Activated CD4-positive, alpha-beta T cell treated with anti-CD3 and anti-CD28 coated beads for 24 hours (primary cell): ENCODE measurements at regions not wholly inside any gene's neighbourhood (a gene's known extent, or its start where the extent isn't known, plus 50 kb on each side); places are given as distances from the start of the nearest gene placed in this dataset.

Experiments used
- DNase-seq, 2 donors: peaks; one replicate each; pipeline ENCODE4 v3.0.0-alpha.2; 2020; ENCODE audit warnings: low read depth in 2 of 2

DNA sequence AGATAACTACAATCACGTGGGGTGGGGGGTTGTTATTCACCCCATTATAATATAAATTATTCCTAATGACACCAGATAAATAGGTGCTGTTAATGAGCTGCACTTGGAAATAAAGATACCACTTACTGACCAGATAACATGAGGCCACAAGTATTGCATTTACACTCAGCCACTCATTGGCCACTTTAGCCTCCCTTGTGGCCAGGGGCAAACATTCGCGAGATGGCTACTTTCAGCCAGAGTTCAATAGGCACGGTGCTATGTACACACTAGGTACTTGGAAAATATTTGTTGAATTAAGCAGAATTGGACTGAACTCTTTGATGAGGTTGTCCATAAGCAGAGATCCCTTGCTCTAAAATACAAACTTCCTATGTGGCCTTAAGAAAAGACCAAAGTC is 713.7 kb upstream of the TENM3 start:
- no peak for DNase-seq

DNA sequence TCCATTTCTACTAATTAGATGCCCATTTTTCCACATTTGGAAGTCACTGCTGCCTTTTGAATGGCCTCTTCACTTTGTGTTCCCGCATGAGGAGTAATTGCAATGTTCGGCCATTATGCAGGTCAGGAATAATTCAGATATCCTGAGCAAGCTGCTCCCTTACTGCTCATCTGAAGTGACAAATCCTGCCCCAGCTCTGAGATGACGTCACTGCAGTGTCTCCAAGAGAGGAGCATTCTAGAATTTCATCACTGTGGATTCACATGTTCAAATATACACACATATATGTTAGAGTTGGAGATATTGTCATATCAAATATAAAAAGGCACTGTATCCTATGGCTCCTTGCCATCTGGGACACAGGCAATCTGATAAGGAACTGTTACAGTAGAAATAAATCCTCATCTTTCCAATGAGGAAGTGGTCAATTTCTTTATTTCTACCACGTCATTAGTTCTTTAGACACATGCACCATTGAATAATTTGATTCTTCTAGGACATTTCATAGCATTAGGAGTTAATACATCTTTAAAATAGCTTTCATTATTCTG is 706.9 kb upstream of the TENM3 start:
- no peak for DNase-seq

DNA sequence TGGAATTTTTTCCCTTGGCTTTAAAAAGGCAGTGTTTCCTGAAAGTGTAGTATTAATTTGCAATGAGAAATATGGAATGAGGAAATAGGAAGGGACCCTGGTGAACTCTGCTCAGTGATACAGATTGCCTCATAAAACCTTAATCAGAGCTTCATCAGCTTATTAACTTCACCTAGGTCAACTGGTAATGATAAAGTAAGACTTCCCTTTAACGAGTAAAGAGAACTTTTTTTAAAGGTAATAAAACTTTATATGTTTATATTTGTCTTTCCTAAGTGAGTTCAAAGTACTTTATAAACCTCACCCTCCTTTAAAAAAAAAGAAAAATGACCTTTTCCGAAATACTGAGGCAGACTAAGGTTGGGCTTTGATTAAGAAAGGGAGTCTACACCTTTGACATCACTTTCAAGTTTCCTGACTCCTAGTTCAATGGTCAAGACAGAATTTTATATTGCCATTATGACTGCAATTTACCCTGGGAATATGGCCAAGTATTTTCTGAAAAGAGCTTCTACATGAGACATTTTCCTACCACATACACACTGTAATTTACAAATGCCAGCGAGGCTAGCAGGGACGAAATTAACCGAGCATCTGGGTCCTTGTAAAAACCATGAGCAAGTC is 706.3 kb upstream of the TENM3 start:
- DNase-seq = no peak

DNA sequence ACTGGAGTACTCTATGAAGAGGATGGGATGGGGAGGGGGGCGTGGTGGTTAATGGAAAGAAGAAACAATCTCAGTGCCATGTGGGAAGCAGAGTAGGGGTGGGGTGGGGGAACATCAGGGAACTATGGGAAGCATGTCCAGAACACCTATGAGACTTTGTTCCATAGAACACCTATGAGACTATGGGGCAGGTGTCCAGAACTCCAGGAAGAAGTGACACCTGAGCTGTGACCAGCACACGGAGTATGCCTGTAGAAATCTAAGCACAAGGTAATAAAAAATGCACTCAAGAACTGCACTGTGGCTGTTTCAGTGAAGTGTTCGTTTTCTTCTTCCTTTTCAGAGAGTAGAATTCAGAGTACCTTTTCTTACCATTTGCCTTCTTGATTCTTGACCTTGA is 704.8 kb upstream of the TENM3 start:
- no peak for DNase-seq

DNA sequence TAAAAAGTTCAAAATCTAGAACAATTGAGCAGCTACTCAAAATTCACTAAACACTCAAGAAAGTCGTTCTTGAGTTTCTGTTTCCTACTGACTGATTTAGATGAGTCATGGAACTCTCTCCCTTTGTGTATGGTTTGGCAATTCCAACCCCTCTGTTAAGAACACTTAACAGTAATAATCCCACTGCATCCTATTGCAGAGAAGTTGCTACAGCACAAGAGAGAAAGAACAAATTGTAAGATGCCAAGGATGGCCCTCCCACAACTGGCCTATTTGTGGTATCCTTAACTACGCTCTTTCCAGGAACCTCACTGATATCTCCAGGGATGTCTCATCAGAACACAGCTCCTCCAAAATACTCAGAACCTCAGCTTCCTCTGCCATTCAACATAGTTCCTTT is 701.8 kb upstream of the TENM3 start:
- DNase-seq = no peak

DNA sequence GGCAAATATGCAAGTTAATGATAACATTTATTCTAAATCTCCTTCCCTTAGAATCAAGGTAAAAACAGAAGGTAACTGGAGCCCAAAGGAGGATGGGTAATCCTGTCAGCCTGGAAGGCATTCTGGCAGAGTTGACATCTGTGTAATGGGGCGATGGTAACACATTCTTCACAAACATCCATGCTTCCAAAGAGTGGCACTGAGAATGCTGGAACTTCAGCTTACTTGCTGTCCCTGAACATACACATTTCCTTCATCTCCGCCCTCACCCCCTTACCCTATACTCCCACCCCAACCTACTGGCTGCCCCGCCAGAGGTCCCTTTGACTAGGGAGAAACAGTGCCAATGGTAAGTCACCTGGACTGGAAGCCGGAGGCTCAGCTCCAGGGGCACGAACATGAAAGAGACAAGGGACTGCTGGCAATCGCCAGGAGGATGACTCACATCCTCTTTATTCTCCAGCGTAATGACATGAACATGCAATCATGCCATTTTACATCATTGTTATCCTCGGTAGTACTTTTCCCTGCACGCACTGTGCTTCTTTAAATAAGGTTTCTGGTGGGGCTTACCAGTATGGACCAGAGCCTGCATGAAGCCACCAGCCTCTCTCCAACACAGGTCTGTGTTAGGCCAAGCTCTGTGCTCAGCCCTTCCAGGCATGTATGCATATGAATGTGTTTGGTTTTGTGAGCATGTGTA is 694.2 kb upstream of the TENM3 start:
- no peak for DNase-seq

DNA sequence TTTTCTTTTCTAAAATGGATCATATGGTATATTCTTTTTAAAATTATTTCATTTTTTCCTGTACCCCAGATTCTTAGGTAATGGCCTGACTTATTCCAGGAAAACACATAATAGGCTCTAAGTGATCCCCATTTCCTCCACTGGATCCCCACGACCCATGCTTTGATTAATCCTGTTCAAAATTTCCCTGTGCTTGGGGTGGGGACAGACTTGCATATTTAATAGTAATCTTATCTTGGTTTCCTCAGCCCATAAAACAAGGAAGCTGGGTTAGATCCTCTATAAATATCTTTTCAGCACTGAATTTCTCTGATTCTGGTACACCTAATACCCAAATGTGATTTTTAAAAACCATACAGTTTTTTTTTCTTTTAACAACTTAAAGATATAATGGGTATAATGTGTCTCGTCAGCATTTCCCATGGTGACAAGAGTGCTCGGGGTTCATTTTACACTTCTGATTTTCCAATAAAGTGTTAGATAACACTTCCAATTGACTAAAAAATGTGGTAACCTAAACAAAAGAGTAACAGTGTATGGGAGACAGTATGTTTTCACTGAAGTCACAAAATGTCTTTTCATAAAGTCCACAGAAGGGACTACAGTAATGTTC is 693.5 kb upstream of the TENM3 start:
- no peak for DNase-seq

DNA sequence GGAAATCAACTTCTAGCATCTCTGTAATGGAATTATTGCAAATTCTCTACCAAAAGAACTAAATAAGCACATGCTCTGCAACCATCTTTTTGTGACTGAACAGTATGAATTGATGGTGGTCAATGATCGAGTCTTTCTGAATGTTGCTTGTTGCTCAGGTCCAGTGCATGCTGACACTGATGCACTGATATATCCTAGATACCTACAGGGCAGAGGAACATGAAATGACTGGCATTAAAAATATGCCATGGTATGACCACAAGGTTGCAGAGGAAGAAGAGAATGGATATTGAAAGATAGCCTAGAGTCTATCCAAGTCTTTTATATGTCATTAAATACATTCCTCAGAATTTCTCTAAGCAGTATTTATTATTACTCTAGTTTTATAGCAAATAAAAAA is 692.8 kb upstream of the TENM3 start:
- no peak for DNase-seq

DNA sequence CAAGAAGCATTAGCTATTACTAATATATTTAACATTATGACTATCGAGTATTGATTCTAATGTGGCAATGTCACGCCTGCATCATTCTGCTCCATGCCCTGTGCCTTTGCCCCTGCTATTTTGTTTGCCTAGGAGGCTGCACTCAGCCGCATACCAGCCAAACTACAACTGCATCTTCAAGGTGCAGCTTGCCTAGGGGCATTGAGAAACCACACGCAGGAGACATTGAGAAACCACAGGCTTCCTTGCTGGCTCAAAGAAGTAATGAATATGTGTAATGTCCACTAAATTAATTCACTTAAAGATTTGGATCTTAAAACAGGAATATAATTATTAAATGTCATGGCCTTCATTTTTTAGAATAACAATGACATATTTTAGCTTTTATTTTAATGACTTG is 683.6 kb upstream of the TENM3 start:
- no peak for DNase-seq

DNA sequence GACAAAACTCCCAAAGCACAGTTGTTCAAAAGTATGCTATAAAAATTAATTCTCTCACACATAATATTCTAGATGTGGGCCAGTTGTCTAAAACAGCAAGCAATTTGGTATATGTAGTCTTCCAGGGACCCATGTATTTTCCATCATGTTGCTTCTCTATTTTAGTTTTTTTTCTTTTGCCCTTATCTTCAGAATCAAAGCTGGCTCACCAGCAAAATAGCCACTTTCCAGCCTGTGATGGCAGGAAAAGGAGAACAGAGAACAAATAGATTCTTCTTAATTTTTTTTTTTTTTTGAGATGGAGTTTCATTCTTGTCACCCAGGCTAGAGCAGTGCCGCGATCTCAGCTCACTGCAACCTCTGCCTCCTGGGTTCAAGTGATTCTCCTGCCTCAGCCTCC is 680.8 kb upstream of the TENM3 start:
- DNase-seq = no peak

DNA sequence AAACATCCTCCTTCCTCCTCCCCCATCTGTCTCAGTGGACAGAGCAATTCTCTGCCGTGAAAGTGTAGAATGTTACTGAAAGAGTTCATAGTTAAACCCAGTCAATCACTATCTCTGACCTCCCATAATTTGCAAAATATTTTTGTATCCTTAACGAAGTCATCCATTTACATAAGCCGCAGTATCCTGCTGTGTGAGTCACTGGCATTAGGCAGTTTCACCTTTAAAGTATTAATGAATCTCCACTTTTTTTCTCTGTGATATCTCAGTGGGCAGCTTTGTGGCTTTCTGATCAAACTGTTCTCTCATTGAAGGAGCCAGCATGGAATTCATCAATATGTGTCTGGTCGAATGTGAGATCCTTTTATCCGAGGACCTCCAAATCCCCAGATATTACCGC is 678.6 kb upstream of the TENM3 start:
- no peak for DNase-seq

DNA sequence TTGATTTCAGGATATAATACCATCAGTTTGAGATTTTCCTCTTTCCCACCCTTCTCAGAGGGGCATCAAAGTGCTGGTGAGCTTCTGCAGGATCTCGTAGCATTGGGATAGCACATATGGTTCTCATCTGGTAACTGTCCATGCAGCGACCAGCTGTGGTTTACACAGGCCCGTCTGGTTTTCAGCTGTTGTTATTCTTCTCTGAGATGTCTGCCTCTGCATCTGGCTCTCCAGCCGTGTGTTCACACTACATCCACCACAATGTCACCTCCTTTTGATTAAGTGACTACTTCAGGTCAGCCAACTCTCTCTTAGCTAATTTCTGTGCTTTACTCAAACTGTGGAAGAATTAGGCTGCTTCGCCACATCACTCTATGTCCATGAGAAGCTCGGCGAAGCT is 676.7 kb upstream of the TENM3 start:
- DNase-seq = no peak

DNA sequence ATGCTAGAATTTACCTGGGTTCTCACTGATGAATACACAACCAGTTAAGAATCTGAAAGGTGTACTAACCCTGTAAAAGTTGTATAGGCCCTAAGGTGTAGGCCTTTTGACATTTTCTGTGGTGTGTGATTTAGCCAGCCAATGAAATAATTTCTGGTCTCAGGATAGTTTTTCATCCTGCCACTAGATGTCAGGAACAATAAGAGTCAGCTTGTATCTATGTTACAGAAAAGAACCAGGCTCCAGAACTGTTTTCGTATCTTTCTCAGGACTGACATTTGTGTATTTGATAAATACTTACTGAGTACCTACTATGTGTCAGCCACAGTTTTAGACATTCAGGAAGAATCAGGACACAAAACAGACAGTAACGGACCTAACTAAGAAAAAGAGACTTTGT is 673.6 kb upstream of the TENM3 start:
- no peak for DNase-seq

DNA sequence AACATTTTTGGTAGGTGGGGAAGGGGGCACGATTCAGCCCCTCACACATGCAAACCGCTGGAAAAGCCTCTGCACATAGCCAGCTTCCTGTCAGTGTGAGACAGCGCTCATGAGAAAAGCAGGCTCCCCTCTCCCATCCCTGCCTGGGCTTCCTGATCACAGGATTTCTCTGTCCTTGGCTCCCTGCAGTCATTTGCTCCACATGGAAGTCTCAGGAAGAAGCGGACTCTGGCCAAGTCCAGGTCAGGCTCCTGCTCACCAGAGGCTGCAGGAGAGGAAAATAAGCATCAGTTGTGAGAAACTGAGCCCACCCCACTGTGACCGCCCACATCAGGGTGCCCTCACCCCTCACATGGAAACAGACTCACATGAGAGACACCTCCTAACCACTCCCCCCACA is 664.3 kb upstream of the TENM3 start:
- DNase-seq = no peak

DNA sequence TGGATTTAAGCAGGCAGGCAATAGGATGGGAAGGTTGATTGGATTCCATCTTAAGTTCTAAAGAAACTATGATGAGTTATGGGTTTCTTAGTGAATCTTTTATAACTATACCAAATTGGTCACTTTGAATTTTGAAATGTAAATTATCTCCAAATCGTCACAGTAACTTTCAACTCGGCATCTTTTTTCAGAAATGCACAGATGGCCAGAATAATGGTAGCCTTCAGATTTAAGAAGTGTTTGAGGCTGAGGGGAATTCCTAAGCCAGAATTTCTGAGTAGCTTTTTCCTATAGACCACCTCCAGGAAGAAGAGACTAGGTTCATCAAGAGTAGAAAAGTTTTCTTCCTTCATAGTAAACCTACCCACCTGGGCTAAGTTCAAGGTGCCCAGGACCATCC is 663.7 kb upstream of the TENM3 start:
- no peak for DNase-seq

DNA sequence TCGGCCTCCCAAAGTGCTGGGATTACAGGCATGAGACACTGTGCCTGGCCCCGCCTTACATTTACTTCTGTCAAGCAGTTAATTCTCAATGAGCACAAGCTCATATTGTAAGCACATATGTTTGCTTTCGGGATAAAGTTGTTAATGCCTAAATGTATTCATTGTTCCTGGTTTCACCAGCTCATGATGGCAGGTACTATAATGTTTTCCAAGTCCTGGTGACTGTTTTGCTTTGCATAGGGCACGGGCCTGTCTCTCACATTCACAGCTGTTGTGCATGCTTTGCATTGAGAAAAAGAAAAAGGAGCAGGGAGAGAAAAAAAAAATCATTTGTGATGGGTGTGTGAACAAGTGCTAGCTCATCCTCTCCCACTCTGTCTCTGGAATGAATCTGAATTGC is 661.2 kb upstream of the TENM3 start:
- DNase-seq = no peak

DNA sequence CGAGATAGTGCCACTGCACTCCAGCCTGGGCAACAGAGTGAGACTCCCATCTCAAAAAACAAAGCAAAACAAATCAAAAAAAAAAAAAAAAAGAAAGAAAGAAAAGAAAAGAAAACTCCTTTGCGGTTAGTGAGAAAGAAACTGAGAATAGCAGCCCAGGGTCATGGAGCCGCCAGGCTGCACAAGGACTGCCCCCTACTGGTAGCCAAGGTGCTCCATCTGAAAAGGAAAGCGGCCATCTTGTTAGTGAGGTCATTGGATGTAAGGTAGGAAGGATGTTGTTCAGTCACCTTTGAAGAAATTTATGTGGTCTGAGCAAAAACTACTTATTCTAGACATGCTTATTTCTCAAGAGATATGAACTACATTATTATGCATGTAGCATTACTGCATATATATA is 660.6 kb upstream of the TENM3 start:
- no peak for DNase-seq

DNA sequence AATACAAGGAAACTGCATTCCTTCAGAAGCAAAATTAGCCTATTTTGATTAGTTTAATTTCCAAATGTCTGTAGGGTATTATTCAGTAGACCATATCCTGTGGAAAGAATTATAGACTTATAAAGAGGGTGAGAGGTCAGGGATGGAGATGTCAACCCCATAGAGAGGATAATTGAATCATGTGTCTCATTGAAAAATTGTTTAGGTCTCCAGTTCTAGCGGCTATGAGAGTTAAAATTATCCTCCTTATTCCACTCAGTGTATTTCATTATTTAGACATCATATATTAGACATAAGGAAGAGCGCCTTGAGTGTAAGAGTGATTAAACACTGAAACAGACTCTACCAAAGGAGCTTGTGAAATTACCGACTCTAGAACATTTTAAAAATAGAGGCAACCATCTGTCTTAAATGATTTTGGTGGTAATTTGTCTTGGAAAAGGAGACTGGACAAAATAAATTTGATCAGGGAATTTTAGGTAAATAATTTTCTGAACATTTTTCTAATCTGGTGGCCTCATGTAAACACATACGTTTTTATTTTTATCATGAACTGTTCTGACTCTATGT is 654.4 kb upstream of the TENM3 start:
- DNase-seq = no peak

DNA sequence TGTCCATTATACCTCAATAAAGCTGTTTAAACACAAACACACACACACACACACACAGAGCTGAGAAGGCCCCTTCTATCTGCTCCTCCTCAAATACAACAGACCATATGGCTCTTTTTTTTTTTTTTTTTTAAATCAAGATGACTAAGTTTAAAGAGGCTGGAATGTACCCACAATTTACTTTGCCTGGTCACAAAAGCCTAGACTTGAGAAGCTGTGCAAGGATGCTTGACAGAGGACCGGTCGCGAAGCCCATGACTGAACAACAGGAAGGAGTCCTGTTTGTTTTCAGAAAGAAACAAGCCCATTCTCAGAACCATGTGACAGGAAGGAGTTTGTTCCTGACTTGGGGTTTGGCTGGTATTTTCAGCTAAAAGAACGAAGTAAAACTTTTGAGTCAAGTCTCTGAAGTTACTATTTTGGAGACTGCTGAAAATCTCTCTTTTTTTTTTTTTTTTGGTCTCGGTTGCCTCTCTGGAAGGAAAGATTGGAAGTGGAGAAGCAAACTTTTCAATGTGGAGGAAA is 650.9 kb upstream of the TENM3 start:
- DNase-seq = no peak

DNA sequence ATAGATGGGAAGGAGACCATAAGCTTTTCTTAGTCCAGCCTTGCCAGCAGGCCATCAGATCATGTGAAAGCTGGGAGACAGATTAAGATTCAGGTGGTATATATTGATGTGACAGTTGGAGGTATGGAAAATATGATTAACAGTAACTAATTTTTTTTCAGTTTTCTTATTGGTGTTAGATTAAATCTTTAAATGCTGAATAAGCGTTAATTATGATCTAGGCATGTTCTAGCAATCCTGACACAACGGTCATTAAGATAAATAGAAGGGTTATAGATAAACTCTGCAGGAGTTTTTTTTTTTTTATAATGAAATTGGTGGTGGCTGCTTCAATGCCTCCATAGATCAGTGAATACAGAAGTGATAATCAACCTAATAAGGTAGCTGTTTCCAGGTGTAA is 649.5 kb upstream of the TENM3 start:
- DNase-seq = no peak

DNA sequence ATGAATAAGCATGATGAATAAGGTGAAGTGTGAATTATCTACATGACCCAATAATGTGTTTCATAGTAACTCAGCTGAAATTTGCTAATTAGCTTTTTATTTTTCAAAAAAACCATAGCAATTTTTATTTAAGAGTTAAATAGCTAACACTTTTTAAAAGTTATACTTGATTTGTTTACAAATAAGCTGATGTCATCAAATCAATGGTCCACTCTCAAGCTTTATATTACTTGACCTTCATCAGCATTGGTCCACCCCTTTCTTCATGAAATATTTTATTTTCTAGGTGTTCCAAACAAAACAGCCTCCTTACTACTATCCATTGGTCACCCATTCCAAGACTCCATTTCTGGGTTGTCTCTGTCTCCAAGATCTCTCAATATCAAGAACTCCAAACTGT is 649.0 kb upstream of the TENM3 start:
- no peak for DNase-seq

DNA sequence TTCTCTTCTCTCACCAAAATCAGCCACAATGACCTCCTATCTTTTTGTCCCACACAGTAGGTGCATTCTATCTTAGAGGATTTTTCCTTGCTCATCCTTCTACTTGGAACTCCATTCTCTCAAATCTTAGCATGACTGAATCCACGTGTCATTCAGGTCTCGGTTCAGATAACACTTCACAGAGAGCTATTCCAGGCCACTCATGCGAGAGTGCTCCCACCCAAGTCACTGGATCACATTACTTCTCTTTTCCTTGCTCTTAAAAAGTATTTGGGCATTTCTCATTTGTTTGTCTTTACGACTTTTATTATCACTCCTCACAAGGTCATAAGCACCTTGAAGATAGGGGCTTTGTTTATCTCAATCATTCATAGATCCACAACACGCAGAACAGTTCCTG is 647.5 kb upstream of the TENM3 start:
- DNase-seq = no peak

DNA sequence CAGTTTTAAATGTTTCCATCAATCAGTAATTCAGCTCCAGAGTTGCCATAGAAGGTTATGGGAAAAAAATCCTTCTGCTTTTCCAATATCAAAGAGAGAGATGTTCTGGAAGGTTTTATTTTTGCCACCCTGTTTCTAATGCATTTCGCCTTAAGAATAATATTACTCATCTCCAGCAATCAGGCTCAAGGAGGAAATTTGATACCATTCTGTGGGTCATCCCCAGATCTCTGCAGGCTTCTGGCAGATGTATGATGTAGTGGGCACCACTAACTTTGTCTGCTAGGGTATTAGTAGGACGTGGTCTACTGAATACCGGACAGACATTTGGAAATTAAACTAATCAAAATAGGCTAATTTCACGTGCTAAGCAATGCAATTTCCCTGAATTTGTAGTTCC is 645.4 kb upstream of the TENM3 start:
- DNase-seq = no peak
